ENCODE measurements at regions not wholly inside any gene's neighbourhood (a gene's known extent, or its start where the extent isn't known, plus 50 kb on each side); places are given as distances from the start of the nearest gene placed in this dataset.

DNA sequence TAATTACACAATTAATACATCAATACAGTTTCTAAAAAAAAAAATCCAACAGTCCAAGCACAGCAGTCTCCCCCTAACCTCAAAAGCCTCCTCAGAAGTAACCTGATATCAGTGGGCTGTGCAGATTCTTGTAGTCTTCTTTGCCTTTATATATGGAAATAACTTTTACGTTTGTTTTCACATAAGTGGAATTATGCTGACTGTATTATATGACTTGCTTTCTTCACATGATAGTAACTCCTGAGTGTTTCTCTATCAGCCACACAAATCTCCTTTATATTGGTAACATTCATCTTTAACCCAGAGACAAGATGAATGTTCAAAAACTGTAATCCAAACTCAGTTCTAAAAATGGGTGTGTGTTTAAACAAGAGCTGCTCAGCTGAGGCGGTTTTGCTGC is 71.9 kb upstream of the FANCC start:
- H2BK15ac ChIP-seq (ENCODE audit: low read depth, low read length): no peak overlapping the region
- no peak overlapping the region for H2AK5ac ChIP-seq (ENCODE audit: low read depth, low read length)
- TF ChIP-seq RAD21 (IDR thresholded peaks at IDR 0.05; ENCODE audit: low read length) (no peak), FOS (IDR thresholded peaks at IDR 0.05; ENCODE audit: low read depth, low read length) (no peak), CHD1 (IDR thresholded peaks at IDR 0.05; ENCODE audit: low read depth, low read length) (no peak), MAFK (IDR thresholded peaks at IDR 0.05; ENCODE audit: low read depth, low read length) (no peak), MXI1 (IDR thresholded peaks at IDR 0.05; ENCODE audit: borderline replicate concordance, low read depth, low read length) (no peak), NFE2L2 (IDR thresholded peaks at IDR 0.05; ENCODE audit: low read depth, low read length) (no peak), MAZ (IDR thresholded peaks at IDR 0.05; ENCODE audit: borderline replicate concordance, low read depth, low read length) (no peak), USF2 (IDR thresholded peaks at IDR 0.05; ENCODE audit: low read depth, low read length) (no peak), RCOR1 (IDR thresholded peaks at IDR 0.05; ENCODE audit: insufficient replicate concordance, low read length) (no peak), RFX5 (IDR thresholded peaks at IDR 0.05; ENCODE audit: low read depth, low read length) (no peak), CEBPB (IDR thresholded peaks at IDR 0.05; ENCODE audit: low read depth, low read length) (no peak), BHLHE40 (IDR thresholded peaks at IDR 0.05; ENCODE audit: low read depth, low read length) (no peak), SMC3 (IDR thresholded peaks at IDR 0.05; ENCODE audit: low read depth, low read length) (no peak), POLR2A (IDR thresholded peaks at IDR 0.05; ENCODE audit: low read depth, low read length) (no peak)
- TF ChIP-seq, protein P1, sequence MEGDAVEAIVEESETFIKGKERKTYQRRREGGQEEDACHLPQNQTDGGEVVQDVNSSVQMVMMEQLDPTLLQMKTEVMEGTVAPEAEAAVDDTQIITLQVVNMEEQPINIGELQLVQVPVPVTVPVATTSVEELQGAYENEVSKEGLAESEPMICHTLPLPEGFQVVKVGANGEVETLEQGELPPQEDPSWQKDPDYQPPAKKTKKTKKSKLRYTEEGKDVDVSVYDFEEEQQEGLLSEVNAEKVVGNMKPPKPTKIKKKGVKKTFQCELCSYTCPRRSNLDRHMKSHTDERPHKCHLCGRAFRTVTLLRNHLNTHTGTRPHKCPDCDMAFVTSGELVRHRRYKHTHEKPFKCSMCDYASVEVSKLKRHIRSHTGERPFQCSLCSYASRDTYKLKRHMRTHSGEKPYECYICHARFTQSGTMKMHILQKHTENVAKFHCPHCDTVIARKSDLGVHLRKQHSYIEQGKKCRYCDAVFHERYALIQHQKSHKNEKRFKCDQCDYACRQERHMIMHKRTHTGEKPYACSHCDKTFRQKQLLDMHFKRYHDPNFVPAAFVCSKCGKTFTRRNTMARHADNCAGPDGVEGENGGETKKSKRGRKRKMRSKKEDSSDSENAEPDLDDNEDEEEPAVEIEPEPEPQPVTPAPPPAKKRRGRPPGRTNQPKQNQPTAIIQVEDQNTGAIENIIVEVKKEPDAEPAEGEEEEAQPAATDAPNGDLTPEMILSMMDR (conservative IDR thresholded peaks at IDR 0.05; ENCODE audit: low read depth, low read length): no peak
- TF ChIP-seq, protein P2, sequence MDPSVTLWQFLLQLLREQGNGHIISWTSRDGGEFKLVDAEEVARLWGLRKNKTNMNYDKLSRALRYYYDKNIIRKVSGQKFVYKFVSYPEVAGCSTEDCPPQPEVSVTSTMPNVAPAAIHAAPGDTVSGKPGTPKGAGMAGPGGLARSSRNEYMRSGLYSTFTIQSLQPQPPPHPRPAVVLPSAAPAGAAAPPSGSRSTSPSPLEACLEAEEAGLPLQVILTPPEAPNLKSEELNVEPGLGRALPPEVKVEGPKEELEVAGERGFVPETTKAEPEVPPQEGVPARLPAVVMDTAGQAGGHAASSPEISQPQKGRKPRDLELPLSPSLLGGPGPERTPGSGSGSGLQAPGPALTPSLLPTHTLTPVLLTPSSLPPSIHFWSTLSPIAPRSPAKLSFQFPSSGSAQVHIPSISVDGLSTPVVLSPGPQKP (IDR thresholded peaks at IDR 0.05; ENCODE audit: borderline replicate concordance, low read depth, low read length): no peak
- no peaks in the 10 kb centered on the region for H3K9me3 ChIP-seq (ENCODE audit: control insufficient read depth, insufficient read depth, low read length)
- H3K23ac ChIP-seq (ENCODE audit: low read depth, low read length): no peak overlapping the region
- H2BK20ac ChIP-seq (ENCODE audit: low read depth, low read length): no peak overlapping the region
- no peak overlapping the region for H2BK5ac ChIP-seq (ENCODE audit: low read depth, low read length, poor library complexity, severe bottlenecking)
- in situ Hi-C loops (cut with MboI; ENCODE audit: low sequenced_read_pairs) (no loop called here), dilution Hi-C loops (cut with HindIII; ENCODE audit: low sequenced_read_pairs, unreplicated experiment) (no loop called here), intact Hi-C loops (cut with micrococcal nuclease) (no loop called here)
- 50% methylated on average over 1 of the region's 2 CpGs; no CpG with 5 or more reads in 1 of the 2 experiments for WGBS, 2 experiments (ENCODE audit: extremely low coverage in 2 of 2, insufficient read length in 1 of 2)
- H3K79me1 ChIP-seq (ENCODE audit: low read depth in 1 of 2, low read length in 2 of 2): no peaks in the 10 kb centered on the region
- H3K56ac ChIP-seq (ENCODE audit: extremely low read depth, insufficient read depth, low read length): no peak overlapping the region
- H3K4me3 ChIP-seq (ENCODE audit: insufficient read depth, low read depth, low read length): no peak overlapping the region
- no peak overlapping the region for H3K14ac ChIP-seq (replicated peaks; ENCODE audit: low read depth, low read length)
- no peak overlapping the region for H2BK120ac ChIP-seq (ENCODE audit: low read depth, low read length)
- H3K4me2 ChIP-seq (ENCODE audit: low read depth, low read length): no peak overlapping the region
- H3K9ac ChIP-seq (ENCODE audit: low read depth, low read length): no peak overlapping the region
- no peaks in the 10 kb centered on the region for H3K36me3 ChIP-seq (ENCODE audit: control insufficient read depth, insufficient read depth, low read length)
- H4K8ac ChIP-seq (ENCODE audit: low read depth in 2 of 2, low read length in 2 of 2): 0 out of 4 replicates have a peak overlapping the region, but pooled peaks of 1 of the 2 experiments have one; percentile 5
- no peaks in the 10 kb centered on the region for H4K20me1 ChIP-seq (ENCODE audit: insufficient read depth, low read length)
- ATAC-seq (ENCODE audit: low read depth) (no peak), DNase-seq (no peak)
- ChIA-PET POLR2A (ENCODE audit: unreplicated experiment) (no interaction called here), CTCF (no interaction called here)
- H3K4ac ChIP-seq (ENCODE audit: low read depth, low read length): no peak overlapping the region
- H4K5ac ChIP-seq (ENCODE audit: low read depth, low read length): no peak overlapping the region
- BruUV-seq (replicated peaks): no TSS peak
- H3K4me1 ChIP-seq (ENCODE audit: control insufficient read depth, insufficient read depth, low read length): peaks cover 2% of the 10 kb centered on the region; the same call in 1 of the 2 replicates
- H3K27ac ChIP-seq (ENCODE audit: insufficient read depth, low read length): no peak overlapping the region
- H3K27me3 ChIP-seq (ENCODE audit: control insufficient read depth, insufficient read depth, low read length): no peaks in the 10 kb centered on the region
- H3K9me1 ChIP-seq (ENCODE audit: insufficient read depth, low read length): no peaks in the 10 kb centered on the region
- no peak overlapping the region for H4K91ac ChIP-seq (ENCODE audit: insufficient read depth, low read depth, low read length)
- peak overlapping the region; percentile 65 for H2AFZ ChIP-seq (replicated peaks; ENCODE audit: low read length, poor library complexity)
- no peak overlapping the region; the same call in 1 of the 2 replicates for H3K18ac ChIP-seq (ENCODE audit: low read depth, low read length)
- no peak overlapping the region for H2AK9ac ChIP-seq (replicated peaks; ENCODE audit: low read depth, low read length, poor library complexity)
